GM23248 (cell line): ENCODE measurements at regions not wholly inside any gene's neighbourhood (a gene's known extent, or its start where the extent isn't known, plus 50 kb on each side); places are given as distances from the start of the nearest gene placed in this dataset.

Experiments used
- EZH2 ChIP-seq: fragments of 200-600 bp; sonication (generic); IDR thresholded peaks from 2 replicates; pipeline ENCODE4 v1.6.1; 2018; ENCODE audit warnings: antibody characterized with exemption, mild to moderate bottlenecking; ENCODE audit not compliant: insufficient read depth, poor library complexity, severe bottlenecking
- EZH2phosphoT487 ChIP-seq: fragments of 200-600 bp; sonication (generic); IDR thresholded peaks from 2 replicates; pipeline ENCODE4 v1.6.1; 2018; ENCODE audit warnings: antibody characterized with exemption, moderate library complexity, mild to moderate bottlenecking, low read depth; ENCODE audit not compliant: insufficient read depth

GRCh38 chr3:101142160-101142559, 148.9 kb upstream of the ABI3BP start:
- TF ChIP-seq EZH2phosphoT487: no peak
- no peak for TF ChIP-seq EZH2
